Activated CD8-positive, alpha-beta memory T cell treated with anti-CD3 and anti-CD28 coated beads, Interleukin-2, amount 10 ng/mL, durations not matched to agents 7 days and 5 days (primary cell): ENCODE measurements at regions not wholly inside any gene's neighbourhood (a gene's known extent, or its start where the extent isn't known, plus 50 kb on each side); places are given as distances from the start of the nearest gene placed in this dataset.

Experiments used
- ATAC-seq: fragments of 150-1000 bp; cut with Tn5 transposase; one replicate; pipeline ENCODE4 v1.10.0; 2021; ENCODE audit warnings: moderate library complexity
- CTCF ChIA-PET: fragments of 350-600 bp; sonication (Branson Sonifier 250); formaldehyde crosslinking; loops from one replicate; lab custom pipeline; 2021; ENCODE audit warnings: antibody characterized with exemption; lab: Charles Lee
- DNase-seq: peaks from one replicate; pipeline ENCODE4 v3.0.0-alpha.2; 2020
- H3K27ac Mint-ChIP-seq: one replicate; pipeline ENCODE4 v1.8.0; 2021; ENCODE audit warnings: mild to moderate bottlenecking, mixed read lengths
- H3K27me3 Mint-ChIP-seq: one replicate; pipeline ENCODE4 v1.8.0; 2021; ENCODE audit warnings: mixed read lengths
- H3K36me3 Mint-ChIP-seq: one replicate; pipeline ENCODE4 v1.8.0; 2021; ENCODE audit warnings: mild to moderate bottlenecking, mixed read lengths
- H3K4me1 Mint-ChIP-seq: one replicate; pipeline ENCODE4 v1.8.0; 2021; ENCODE audit warnings: mixed read lengths
- H3K4me3 Mint-ChIP-seq: one replicate; pipeline ENCODE4 v1.8.0; 2021; ENCODE audit warnings: mild to moderate bottlenecking, moderate library complexity, mixed read lengths
- H3K9me3 Mint-ChIP-seq: one replicate; pipeline ENCODE4 v1.8.0; 2022; ENCODE audit warnings: low read depth, mixed read lengths

DNA sequence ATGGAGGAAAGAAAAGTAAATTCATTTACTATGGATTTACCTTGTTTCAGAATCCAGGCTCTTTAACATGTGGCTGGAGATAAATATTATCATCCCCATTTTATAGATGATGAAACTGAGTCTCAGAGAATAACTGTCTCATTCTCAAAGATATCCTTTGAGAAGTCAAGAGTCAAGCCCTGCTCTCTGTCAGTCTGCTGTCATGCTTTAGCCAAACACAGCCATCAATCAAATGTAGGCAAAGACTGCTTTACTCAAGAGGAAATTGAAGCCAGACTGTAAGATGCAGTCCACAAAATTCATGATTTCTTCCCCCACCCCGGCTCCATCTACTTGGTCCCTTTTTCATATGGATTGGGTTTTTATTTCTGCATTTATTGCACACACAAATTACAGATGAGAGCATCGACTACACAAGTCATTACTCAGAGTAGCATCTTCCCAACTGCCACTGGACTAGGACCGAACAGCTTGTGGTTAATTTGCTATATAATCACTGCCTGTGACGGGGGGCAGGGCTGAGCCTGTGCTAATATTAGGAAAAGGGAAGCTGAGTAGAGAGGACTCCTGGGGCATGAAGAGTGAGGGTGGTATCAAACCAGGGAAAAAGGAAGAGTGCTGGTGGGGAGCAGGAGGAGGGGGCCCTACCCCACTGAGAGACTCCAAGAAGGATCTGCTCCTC is 102.7 kb upstream of the TOP1 start:
- DNase-seq (no peak), ATAC-seq (no peak)
- H3K4me1 Mint-ChIP-seq, result peaks cover 10% of the 10 kb centered on the region
- no peaks in the 10 kb centered on the region for H3K36me3 Mint-ChIP-seq
- no peak overlapping the region for H3K4me3 Mint-ChIP-seq
- CTCF ChIA-PET, result no interaction called here
- H3K9me3 Mint-ChIP-seq, result no peaks in the 10 kb centered on the region
- peaks cover 11% of the 10 kb centered on the region for H3K27me3 Mint-ChIP-seq
- H3K27ac Mint-ChIP-seq, result no peak overlapping the region

DNA sequence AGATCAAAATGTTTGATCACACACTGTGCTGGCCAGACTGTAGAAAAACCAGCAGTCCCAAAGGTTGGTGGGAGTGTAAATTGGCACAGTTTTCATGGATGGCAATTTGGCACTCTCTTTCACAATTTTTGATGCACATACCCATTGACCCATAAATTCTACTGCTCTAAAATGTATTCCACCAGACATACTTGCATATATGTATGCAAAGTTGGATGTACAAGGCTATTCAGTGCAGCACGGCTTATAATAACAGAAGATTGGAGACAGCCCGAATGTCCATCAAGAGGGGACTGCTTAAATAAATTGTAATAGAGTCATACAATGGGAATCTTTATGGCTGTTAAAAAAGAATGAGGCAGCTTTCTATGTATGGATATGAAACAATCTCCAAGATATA is 101.7 kb upstream of the TOP1 start:
- Mint-ChIP-seq H3K4me1 (peaks cover 11% of the 10 kb centered on the region), H3K27me3 (peaks cover 11% of the 10 kb centered on the region), H3K27ac (no peak overlapping the region), H3K36me3 (no peaks in the 10 kb centered on the region), H3K4me3 (no peak overlapping the region), H3K9me3 (no peaks in the 10 kb centered on the region)
- ATAC-seq (no peak), DNase-seq (no peak)
- CTCF ChIA-PET, result no interaction called here

DNA sequence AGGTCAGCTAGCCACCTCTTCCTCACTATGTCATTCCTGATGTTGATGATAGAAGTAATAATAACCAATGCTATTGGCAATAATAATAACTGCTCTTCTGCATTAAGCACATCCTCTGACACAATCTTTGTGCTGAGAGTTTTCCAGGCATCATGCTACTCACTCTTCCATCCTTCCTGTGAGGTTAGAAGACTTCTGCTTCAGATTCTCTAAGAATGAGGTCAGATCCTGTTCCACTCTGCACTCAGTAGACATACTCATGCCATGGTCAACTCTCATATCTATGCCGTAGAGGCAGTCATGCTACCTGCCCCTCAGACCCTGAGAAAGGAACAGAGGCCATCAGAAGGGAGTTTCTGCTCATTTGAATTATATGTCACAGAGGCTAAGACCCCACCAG is 98.1 kb upstream of the TOP1 start:
- Mint-ChIP-seq H3K4me3 (no peak overlapping the region), H3K27me3 (peaks cover 5% of the 10 kb centered on the region), H3K36me3 (peaks cover 10% of the 10 kb centered on the region), H3K4me1 (peaks cover 16% of the 10 kb centered on the region), H3K27ac (no peak overlapping the region), H3K9me3 (peaks cover 7% of the 10 kb centered on the region)
- CTCF ChIA-PET, result no interaction called here
- ATAC-seq, result no peak
- DNase-seq, result no peak

DNA sequence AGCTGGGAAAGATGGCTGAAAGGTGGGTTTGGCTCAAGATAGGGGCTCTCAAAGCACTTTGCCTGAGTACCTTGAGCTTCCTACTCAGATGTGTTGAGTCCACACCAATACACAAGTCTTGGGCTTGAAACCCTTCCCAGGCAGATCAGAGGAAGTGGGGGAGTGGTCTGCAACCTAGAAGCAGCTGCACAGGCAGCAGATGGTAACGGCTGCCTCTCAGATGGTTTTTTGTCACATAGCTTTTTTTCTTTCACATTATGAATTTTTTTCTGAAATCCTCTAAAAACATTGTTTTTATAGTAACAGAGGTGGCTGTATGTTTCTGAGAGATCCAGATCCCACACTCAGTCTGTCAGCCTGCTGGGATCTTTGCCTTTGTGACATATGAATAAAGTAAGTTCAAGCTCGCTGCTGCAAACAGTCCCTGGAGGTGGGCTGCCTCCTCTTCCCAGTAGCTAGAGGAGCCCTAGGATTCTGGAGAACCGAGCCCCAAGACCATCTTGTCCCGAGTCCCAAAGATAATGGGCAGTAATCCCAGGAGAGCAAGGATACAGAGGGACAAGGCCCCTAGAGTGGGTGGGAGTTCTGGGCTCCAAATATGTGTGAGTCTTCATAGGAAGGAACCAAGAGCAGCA is 97.1 kb upstream of the TOP1 start:
- DNase-seq (no peak), ATAC-seq (no peak)
- Mint-ChIP-seq H3K4me3 (no peak overlapping the region), H3K4me1 (peaks cover 16% of the 10 kb centered on the region), H3K27me3 (peaks cover 3% of the 10 kb centered on the region), H3K27ac (no peak overlapping the region), H3K36me3 (peaks cover 10% of the 10 kb centered on the region), H3K9me3 (peaks cover 7% of the 10 kb centered on the region)
- CTCF ChIA-PET, result no interaction called here

DNA sequence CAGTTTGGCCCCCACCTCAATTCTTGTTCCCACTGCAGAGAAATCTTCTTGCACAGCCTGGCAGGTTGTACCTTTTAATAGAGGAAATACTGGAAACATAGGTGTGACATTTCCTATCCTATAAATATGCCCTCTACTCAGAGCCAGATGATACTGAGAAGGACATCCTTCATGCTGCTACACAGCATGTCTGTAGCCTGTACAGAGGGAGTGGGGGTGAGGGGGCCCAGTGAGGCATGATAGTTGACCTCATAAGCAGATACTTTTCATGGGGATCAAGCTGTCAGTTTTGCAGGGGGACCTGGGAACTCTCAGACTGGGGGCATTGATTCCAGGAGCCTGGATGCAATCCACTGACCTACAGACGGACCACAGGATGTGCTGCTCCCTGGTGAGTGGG is 96.2 kb upstream of the TOP1 start:
- CTCF ChIA-PET, result interaction anchor here (0.7 to 0.9 kb wide), 2 partner anchors 191 to 1902 kb away, joined by 3 to 5 read pairs; no protein-coding TSS in a partner anchor
- DNase-seq, result no peak
- Mint-ChIP-seq H3K36me3 (peaks cover 10% of the 10 kb centered on the region), H3K9me3 (peaks cover 9% of the 10 kb centered on the region), H3K4me3 (no peak overlapping the region), H3K27ac (no peak overlapping the region), H3K27me3 (peaks cover 5% of the 10 kb centered on the region), H3K4me1 (peaks cover 16% of the 10 kb centered on the region)
- no peak for ATAC-seq

DNA sequence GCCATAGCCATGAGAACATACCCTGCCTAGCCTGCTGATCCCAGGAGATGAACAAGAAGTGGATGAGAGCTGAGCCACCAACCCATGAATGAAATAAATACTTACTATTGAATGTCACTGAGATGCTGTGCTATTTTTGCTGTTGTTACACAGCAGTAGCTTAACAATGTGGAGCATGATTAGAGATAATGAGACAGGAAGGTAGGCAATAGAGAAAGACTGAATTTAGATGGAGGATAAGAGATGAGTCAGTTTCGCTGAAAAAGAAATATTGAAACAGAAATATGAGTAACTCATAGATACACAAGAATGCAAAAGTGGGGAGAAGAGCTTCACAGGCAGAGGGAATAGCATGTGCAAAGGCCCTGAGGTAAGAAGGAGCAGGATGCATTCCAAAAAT is 94.9 kb upstream of the TOP1 start:
- no peak overlapping the region for H3K27ac Mint-ChIP-seq
- CTCF ChIA-PET, result no interaction called here
- no peak overlapping the region for H3K4me3 Mint-ChIP-seq
- ATAC-seq (no peak), DNase-seq (no peak)
- peaks cover 9% of the 10 kb centered on the region for H3K9me3 Mint-ChIP-seq
- peaks cover 11% of the 10 kb centered on the region for H3K27me3 Mint-ChIP-seq
- peaks cover 16% of the 10 kb centered on the region for H3K4me1 Mint-ChIP-seq
- H3K36me3 Mint-ChIP-seq, result peaks cover 10% of the 10 kb centered on the region

DNA sequence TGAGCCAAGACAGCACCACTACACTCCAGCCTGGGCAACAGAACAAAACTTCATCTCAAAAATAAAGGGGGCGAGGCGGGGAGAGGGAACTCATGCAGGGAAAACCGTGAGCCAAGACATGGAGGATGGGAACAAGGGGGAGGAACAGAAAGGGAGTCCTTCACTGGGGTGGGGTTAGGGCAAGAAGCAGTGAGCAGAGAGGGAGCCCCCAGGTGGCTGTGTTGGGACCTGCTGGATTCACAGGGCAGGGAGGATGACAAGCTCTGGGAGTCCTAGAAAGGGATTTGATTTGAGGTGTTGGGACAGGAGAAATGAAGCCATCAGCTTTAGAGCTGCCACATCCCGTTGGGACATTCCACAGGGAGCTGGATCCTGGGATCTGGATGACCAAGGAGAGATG is 90.6 kb upstream of the TOP1 start:
- CTCF ChIA-PET, result interaction anchor here (0.6 kb wide), 1 partner anchor 144 kb away, joined by 3 read pairs; no protein-coding TSS in a partner anchor
- Mint-ChIP-seq H3K9me3 (peaks cover 9% of the 10 kb centered on the region), H3K36me3 (peaks cover 9% of the 10 kb centered on the region), H3K27me3 (peaks cover 9% of the 10 kb centered on the region), H3K4me1 (peaks cover 12% of the 10 kb centered on the region), H3K4me3 (no peak overlapping the region), H3K27ac (no peak overlapping the region)
- no peak for DNase-seq
- no peak for ATAC-seq

DNA sequence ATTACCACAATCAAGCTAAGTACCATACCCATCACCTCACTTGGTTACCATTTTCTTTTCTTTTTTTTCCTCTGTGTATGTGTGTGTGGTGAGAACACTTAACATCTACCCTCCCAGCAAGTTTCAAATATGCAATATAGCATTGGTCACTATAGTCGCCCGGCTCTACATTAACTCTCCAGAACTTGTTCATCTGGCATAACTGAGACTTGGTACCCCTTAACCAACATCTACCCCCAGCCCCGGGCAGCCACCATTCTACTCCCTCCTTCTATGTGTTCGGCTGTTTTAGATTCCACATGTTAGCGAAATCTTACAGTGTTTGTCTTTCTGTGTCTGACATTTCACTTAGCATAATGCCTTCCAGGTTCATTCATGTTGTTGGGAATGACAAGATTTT is 89.0 kb upstream of the TOP1 start:
- no peak for ATAC-seq
- H3K27me3 Mint-ChIP-seq, result peaks cover 9% of the 10 kb centered on the region
- CTCF ChIA-PET, result interaction anchor here (1.0 to 1.4 kb wide), 2 partner anchors 13 to 200 kb away, joined by 3 to 4 read pairs; no protein-coding TSS in a partner anchor
- H3K36me3 Mint-ChIP-seq, result no peaks in the 10 kb centered on the region
- no peak for DNase-seq
- peaks cover 2% of the 10 kb centered on the region for H3K9me3 Mint-ChIP-seq
- H3K27ac Mint-ChIP-seq, result no peak overlapping the region
- no peaks in the 10 kb centered on the region for H3K4me1 Mint-ChIP-seq
- H3K4me3 Mint-ChIP-seq, result no peak overlapping the region

DNA sequence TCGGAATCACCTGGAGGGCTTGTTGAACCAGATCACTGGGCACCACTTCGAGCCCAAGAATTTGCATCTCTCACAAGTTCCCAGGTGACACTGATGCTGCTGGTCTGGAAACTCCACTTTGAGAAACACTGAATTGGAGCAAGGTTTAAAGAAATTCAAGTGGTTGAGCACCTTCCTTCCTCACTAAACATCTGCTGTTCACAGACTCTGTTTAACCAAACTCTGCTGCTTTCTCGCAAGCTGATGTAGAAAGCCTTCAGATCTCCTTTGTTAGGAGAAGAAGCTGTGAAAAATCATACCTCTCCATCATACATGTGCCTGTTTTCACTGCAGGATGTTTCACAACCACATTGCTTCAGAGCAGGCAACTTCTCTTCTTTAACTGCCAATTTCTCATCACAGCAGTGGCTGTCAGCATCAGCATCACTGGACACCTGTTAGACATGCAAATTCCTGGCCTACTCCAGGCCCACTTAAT is 87.5 kb upstream of the TOP1 start:
- Mint-ChIP-seq H3K9me3 (peaks cover 2% of the 10 kb centered on the region), H3K4me3 (no peak overlapping the region), H3K4me1 (no peaks in the 10 kb centered on the region), H3K27ac (no peak overlapping the region), H3K36me3 (no peaks in the 10 kb centered on the region), H3K27me3 (peaks cover 12% of the 10 kb centered on the region)
- CTCF ChIA-PET, result no interaction called here
- ATAC-seq, result no peak
- DNase-seq, result no peak

DNA sequence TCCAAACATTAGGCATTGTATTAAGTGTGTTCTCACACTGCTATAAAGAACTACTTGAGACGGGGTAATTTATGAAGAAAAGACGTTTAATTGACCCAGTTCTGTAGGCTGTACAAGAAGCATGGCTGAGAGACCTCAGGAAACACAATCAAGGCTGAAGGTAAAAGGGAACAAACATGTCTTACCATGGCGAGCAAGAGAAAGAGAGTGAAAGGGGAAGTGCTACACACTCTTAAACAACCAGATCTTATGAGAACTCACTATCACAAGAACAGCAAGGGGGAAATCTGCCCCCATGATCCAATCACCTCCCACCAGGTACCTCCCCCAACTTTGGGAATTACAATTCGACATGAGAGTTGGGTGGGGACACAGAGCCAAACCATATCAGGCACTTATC is 86.6 kb upstream of the TOP1 start:
- no peak for DNase-seq
- Mint-ChIP-seq H3K27me3 (peaks cover 13% of the 10 kb centered on the region), H3K27ac (no peak overlapping the region), H3K4me3 (no peak overlapping the region), H3K4me1 (no peaks in the 10 kb centered on the region), H3K9me3 (no peaks in the 10 kb centered on the region), H3K36me3 (no peaks in the 10 kb centered on the region)
- CTCF ChIA-PET, result no interaction called here
- ATAC-seq, result no peak

DNA sequence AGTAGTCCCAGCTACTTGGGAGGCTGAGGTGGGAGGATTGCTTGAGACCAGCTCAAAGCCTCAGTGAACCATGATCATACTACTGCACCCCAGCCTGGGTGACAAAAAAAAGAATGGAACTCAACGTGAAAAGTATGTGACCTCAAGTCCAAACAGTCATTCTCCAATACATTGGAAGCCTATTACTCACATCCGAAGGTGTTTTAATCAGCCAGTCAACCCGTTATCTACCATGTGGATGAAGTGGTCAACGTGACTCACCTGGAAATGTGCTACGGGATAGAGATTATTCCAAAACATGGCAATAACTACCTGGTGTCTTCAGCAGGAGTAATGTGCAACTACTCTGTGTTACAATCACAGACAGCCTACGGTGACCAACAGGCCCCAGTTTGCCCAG is 85.8 kb upstream of the TOP1 start:
- H3K4me3 Mint-ChIP-seq, result no peak overlapping the region
- peaks cover 15% of the 10 kb centered on the region for H3K27me3 Mint-ChIP-seq
- CTCF ChIA-PET, result interaction anchor here (1.5 kb wide), 1 partner anchor 21 kb away, joined by 3 read pairs; no protein-coding TSS in a partner anchor
- no peaks in the 10 kb centered on the region for H3K9me3 Mint-ChIP-seq
- ATAC-seq, result no peak
- H3K27ac Mint-ChIP-seq, result no peak overlapping the region
- H3K36me3 Mint-ChIP-seq, result no peaks in the 10 kb centered on the region
- no peaks in the 10 kb centered on the region for H3K4me1 Mint-ChIP-seq
- no peak for DNase-seq

DNA sequence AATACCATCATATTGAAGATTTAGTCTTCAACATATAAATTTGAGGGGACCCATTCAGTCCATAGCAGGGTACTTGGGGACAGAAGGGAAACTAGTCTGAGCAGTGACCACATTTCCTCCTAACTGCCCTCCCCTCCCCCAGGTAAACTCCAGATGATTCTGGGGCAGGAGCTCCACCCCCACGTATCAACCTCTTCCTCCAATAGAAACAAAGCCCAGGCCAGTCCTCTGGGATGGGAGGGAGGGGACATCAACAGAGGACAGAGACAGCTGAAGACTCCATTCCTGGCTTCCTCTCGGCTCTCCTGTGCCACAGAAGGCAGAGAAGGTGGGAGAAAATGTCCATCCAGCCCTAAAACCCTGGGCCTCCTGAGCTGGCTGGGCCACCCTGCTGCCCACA is 85.0 kb upstream of the TOP1 start:
- no peaks in the 10 kb centered on the region for H3K9me3 Mint-ChIP-seq
- peaks cover 14% of the 10 kb centered on the region for H3K27me3 Mint-ChIP-seq
- CTCF ChIA-PET, result interaction anchor here (1.3 to 1.5 kb wide), 2 partner anchors 20 to 146 kb away, joined by 3 to 4 read pairs; no protein-coding TSS in a partner anchor
- H3K27ac Mint-ChIP-seq, result no peak overlapping the region
- DNase-seq (no peak), ATAC-seq (no peak)
- no peaks in the 10 kb centered on the region for H3K4me1 Mint-ChIP-seq
- H3K36me3 Mint-ChIP-seq, result no peaks in the 10 kb centered on the region
- H3K4me3 Mint-ChIP-seq, result no peak overlapping the region

DNA sequence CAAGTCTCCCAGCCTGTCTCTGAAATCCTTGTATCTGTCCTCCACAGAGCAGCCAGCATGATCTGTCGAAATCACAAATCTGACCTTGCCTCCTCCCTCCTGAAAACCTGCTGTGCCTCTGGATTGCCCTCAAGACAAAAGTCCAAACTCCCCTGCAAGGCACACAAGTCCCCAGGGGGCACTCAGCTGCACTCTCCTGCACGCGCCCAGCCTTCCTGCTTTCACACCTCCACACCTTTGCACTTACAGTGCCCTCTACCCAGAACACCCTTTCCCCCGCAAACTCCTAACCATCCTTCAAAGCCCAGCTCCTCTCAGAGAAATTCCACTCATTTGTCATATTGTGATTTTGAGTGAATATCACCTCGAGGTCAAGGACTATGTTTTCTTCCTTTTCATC is 83.4 kb upstream of the TOP1 start:
- ATAC-seq, result no peak
- no peak overlapping the region for H3K27ac Mint-ChIP-seq
- DNase-seq, result no peak
- H3K4me1 Mint-ChIP-seq, result no peaks in the 10 kb centered on the region
- H3K9me3 Mint-ChIP-seq, result no peaks in the 10 kb centered on the region
- no peak overlapping the region for H3K4me3 Mint-ChIP-seq
- peaks cover 25% of the 10 kb centered on the region for H3K27me3 Mint-ChIP-seq
- CTCF ChIA-PET, result interaction anchor here (1.2 to 2.7 kb wide), 5 partner anchors 18 to 204 kb away, joined by 3 to 18 read pairs (median 11); no protein-coding TSS in a partner anchor
- H3K36me3 Mint-ChIP-seq, result no peaks in the 10 kb centered on the region
